Activated CD8-positive, alpha-beta memory T cell treated with anti-CD3 and anti-CD28 coated beads for 36 hours (primary cell): ENCODE measurements at regions not wholly inside any gene's neighbourhood (a gene's known extent, or its start where the extent isn't known, plus 50 kb on each side); places are given as distances from the start of the nearest gene placed in this dataset.
"Not testable (repeated sequence)": the region's sequence is repeated elsewhere in the genome, so short reads cannot be mapped to it uniquely, and the experiment has no call there.

Source experiments
- CTCF ChIA-PET: fragments of 350-600 bp; sonication (Branson Sonifier 250); formaldehyde crosslinking; loops from one replicate; lab custom pipeline; 2021; ENCODE audit warnings: antibody characterized with exemption; lab: Charles Lee
- POLR2A ChIA-PET: fragments of 350-600 bp; sonication (Branson Sonifier 250); formaldehyde crosslinking; loops from one replicate; lab custom pipeline; 2021; ENCODE audit warnings: antibody characterized with exemption; lab: Charles Lee

DNA sequence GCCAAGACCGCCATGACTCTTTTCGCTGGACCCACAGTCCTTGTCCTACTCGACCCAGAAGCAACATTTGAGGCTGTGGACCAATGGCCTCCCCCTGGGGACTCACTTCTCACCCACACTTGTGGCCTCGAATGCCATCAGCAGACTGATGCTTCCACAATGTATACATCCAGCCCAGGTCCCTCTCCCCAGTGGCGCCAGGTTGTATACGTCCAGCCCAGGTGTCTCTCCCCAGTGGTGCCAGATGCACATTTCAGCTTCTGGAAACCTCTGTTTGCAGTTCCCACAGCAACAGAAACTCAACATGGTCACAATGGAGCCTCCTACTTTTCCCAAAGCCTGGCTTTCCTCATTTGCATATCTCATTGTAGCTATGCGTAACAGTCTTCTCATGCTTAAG is 210.5 kb upstream of the RNF32 start:
- ChIA-PET CTCF (no interaction called here), POLR2A (no interaction called here)

GRCh38 chr7:156429514-156429913 is 211.1 kb upstream of the RNF32 start:
- CTCF ChIA-PET, result no interaction called here

GRCh38 chr7:156423876-156424275 is 216.7 kb upstream of the RNF32 start:
- CTCF ChIA-PET, result no interaction called here
- POLR2A ChIA-PET, result no interaction called here

More at GRCh38 chr7:156429514-156429913, 211.1 kb upstream of the RNF32 start:
- POLR2A ChIA-PET, result no interaction called here

DNA sequence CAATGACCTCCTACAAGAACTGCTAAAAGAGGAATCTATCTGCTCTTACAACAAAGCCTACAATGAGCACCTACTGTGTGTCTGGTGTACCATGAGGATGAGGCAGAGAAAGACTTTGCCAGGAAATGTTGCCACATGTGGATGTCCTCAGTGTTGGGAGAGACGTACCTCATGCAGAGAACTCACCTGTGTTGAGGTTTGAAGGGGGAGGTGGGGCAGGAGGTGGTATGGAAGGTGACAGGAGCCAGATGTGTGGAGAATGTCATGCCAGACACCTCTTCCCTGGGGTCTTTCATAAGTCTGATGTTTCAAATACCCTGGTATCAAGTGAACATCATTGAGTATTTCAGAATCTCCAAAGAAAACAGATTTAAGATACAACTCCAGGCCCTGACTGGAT is 220.1 kb upstream of the RNF32 start:
- ChIA-PET CTCF (no interaction called here), POLR2A (no interaction called here)

DNA sequence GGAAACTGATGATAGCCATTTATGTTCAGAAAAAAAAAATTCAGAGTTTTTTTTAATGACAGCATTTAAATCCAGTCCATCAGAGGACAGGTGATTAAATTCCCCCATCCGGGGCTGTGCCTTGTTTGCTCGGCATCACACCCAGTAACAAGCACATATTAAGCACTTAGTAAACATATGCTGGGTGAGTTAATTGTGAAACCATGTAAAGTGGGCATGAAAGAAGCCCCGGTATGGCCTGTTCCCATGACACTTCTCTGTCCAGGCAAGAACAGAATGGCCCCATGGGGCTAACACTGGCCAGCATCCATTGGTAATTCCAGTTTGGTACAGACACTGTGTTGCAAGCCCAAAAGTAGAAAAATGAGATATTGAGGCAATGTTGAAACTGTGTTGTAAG is 220.8 kb upstream of the RNF32 start:
- POLR2A ChIA-PET, result no interaction called here
- CTCF ChIA-PET, result no interaction called here

- ChIA-PET POLR2A (no interaction called here), CTCF (no interaction called here)
Measured at GRCh38 chr7:156402255-156402654, 238.3 kb upstream of the RNF32 start.

- POLR2A ChIA-PET, result no interaction called here
- CTCF ChIA-PET, result no interaction called here
Measured at GRCh38 chr7:156401617-156402016, 239.0 kb upstream of the RNF32 start.

GRCh38 chr7:156400046-156400445 is 240.5 kb upstream of the RNF32 start:
- CTCF ChIA-PET, result no interaction called here
- POLR2A ChIA-PET, result no interaction called here

GRCh38 chr7:156397249-156397648 is 243.3 kb upstream of the RNF32 start:
- ChIA-PET CTCF (no interaction called here), POLR2A (no interaction called here)

GRCh38 chr7:156389116-156389692 is 251.4 kb upstream of the RNF32 start:
- CTCF ChIA-PET, result no interaction called here
- POLR2A ChIA-PET, result no interaction called here

DNA sequence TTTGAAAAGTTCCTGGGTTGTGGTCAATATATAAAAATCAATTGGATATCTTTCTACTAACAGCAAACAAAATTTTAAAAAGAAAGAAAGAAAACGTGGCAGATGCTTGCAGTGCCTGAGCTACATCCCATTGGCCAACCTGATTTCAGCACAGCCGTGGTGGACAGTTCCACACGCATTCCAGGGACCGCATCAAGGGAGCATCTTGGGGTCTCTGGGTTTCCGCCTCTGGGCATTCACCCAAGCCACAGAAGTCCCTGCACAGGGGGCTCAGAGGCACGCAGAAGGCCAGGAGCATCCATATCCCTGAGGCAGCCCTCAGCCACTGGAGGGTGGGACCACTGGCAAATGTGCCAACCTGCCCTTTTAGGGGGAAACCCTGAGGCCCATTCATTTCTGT is 254.5 kb upstream of the RNF32 start:
- ChIA-PET POLR2A (no interaction called here), CTCF (no interaction called here)

DNA sequence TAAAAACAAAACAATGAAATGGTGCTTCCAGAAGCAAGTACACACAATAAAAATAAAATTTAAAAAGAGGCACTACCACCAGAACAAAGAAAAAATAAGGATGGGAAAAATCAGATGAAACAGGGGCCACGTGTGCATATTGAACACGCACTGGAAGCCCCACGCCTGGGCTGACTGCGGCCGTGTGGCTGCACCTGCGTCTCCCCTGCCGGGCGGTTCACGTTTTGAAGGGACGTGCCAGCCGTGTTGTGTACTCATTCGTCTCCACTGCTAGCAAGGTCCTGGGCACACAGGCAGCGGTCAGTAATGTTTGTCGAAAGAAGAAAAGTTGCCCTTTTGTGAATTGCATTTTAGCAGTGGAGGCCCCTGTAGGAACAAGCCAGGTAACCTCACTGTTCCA is 255.9 kb upstream of the RNF32 start:
- ChIA-PET POLR2A (no interaction called here), CTCF (no interaction called here)

DNA sequence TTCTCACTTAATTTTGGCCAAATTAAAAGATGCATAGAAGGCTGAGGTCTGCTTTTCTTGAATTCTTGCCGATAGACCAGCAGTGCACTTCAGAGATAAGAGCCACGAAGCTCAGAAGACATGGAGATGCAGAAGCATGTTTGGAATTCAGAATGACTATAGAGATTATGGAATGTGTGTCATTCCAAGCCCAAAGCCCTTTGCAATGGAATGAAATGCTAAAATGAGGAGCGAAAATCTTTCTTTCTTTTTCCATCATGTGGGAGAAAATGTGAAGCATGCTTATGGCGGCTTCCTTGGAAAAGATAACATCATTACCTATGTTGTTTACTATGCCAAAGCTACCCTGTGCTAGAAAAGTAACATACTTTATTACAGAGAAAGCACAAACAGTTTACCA is 257.0 kb upstream of the RNF32 start:
- POLR2A ChIA-PET, result no interaction called here
- CTCF ChIA-PET, result no interaction called here

DNA sequence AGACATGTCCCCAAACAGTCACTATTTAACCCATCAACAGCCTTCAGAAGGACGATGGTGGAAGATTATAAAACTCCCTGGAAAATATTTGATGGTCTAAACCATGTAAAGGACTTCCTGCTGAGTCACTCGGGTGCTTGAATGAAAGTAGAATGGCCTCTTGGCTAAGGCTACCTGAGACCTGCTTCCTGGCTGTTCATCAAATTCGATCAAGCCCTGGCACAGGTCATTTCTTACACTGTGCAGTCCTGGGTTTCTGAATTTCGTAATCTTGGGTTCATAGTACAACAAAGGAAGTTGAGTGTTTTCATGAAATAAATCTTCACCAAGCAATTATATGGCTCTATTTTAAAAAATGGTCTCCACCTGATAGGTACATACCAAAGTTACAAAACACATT is 260.3 kb upstream of the RNF32 start:
- POLR2A ChIA-PET, result no interaction called here
- CTCF ChIA-PET, result no interaction called here

GRCh38 chr7:156379324-156380070 is 261.1 kb upstream of the RNF32 start:
- POLR2A ChIA-PET, result no interaction called here
- CTCF ChIA-PET, result no interaction called here

DNA sequence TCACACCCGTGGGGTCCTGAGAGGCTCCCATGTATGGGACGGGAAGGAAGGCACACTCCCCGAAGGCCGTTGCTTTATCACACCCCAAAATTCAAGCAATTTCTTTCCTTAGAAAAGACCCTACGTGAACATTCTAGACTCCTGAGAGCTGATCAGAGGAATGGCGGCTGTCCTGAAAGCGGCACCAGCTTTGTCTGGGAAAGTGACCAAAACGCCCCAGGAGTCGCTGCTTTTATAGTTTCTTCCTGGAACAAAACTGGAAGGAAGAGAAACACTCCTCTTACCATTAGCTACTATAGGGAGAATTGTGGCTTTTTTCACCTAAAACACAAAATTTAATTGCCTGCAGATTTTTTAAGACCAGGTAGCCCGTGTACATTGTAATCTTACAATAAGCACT is 261.8 kb upstream of the RNF32 start:
- ChIA-PET CTCF (no interaction called here), POLR2A (no interaction called here)

GRCh38 chr7:156376317-156376716 is 264.3 kb upstream of the RNF32 start:
- ChIA-PET CTCF (no interaction called here), POLR2A (no interaction called here)

GRCh38 chr7:156374335-156374734 is 266.2 kb upstream of the RNF32 start:
- ChIA-PET CTCF (no interaction called here), POLR2A (no interaction called here)

- CTCF ChIA-PET, POLR2A ChIA-PET: not testable (repeated sequence)
Measured at GRCh38 chr7:156369929-156370328, 270.6 kb upstream of the RNF32 start.

GRCh38 chr7:156368053-156368843 is 272.3 kb upstream of the RNF32 start:
- ChIA-PET CTCF (no interaction called here), POLR2A (no interaction called here)

- ChIA-PET CTCF (no interaction called here), POLR2A (interaction anchor here (0.5 kb wide), 1 partner anchor 509 kb away, joined by 3 read pairs; no protein-coding TSS in a partner anchor)
Measured at GRCh38 chr7:156363751-156364150, 276.8 kb upstream of the RNF32 start.
